H1 (cell line): ENCODE measurements at regions not wholly inside any gene's neighbourhood (a gene's known extent, or its start where the extent isn't known, plus 50 kb on each side); places are given as distances from the start of the nearest gene placed in this dataset.

Experiments used
- RXRA ChIP-seq: IDR thresholded peaks from 2 replicates; pipeline ENCODE4 v1.6.1; 2011; ENCODE audit warnings: low read depth, mild to moderate bottlenecking, low read length, moderate library complexity; ENCODE audit not compliant: insufficient read depth

- no peak for TF ChIP-seq RXRA
- TF ChIP-seq, all 59 proteins: peak for 3
Observed at GRCh38 chr2:128735296-128735960, 416.8 kb upstream of the HS6ST1 start (continued).
